ENCODE measurements at regions not wholly inside any gene's neighbourhood (a gene's known extent, or its start where the extent isn't known, plus 50 kb on each side); places are given as distances from the start of the nearest gene placed in this dataset.

GRCh38 chr7:15015545-15016314, 113.2 kb upstream of the DGKB start:
- peak overlapping the region; percentile 53 for H3K4me3 Mint-ChIP-seq (ENCODE audit: unreplicated experiment)
- peak; percentile 55 to 83 for DNase-seq
- no peaks in the 10 kb centered on the region for H3K4me1 ChIP-seq
- H3K9me3 Mint-ChIP-seq (ENCODE audit: unreplicated experiment): no peaks in the 10 kb centered on the region
- H3K9me3 ChIP-seq: no peaks in the 10 kb centered on the region
- intact Hi-C loops (cut with micrococcal nuclease; ENCODE audit: unreplicated experiment): loop anchor here (1.0 to 5.0 kb wide), 6 partner anchors 8 to 298 kb away; no protein-coding TSS in a partner anchor
- H3K27ac Mint-ChIP-seq (ENCODE audit: unreplicated experiment): no peak overlapping the region
- ChIA-PET POLR2A (no interaction called here), CTCF (interaction anchor here (0.6 to 1.9 kb wide), 16 partner anchors 8 to 318 kb away, joined by 3 to 33 read pairs (median 4); no protein-coding TSS in a partner anchor)
- H3K27me3 Mint-ChIP-seq (ENCODE audit: insufficient read depth, unreplicated experiment): no peaks in the 10 kb centered on the region
- no TSS peak for BruUV-seq (replicated peaks)
- H3K36me3 ChIP-seq (ENCODE audit: control insufficient read depth, insufficient read depth, low read length): no peaks in the 10 kb centered on the region
- peak overlapping the region; percentile 16; the same call in 1 of the 2 replicates for H3K4me3 ChIP-seq (ENCODE audit: low read depth, low read length)
- TF ChIP-seq CTCF (IDR thresholded peaks at IDR 0.05; ENCODE audit: insufficient read depth in 1 of 2, low read depth in 1 of 2, low read length in 1 of 2, severe bottlenecking in 1 of 2, unreplicated experiment in 1 of 2): peak; percentile 65 to 73
- H3K27me3 ChIP-seq (replicated peaks; ENCODE audit: control insufficient read depth, insufficient read depth, low read length): no peaks in the 10 kb centered on the region
- H3K36me3 Mint-ChIP-seq (ENCODE audit: insufficient read depth, unreplicated experiment): no peaks in the 10 kb centered on the region
- H3K4me1 Mint-ChIP-seq (ENCODE audit: low read depth, unreplicated experiment): no peaks in the 10 kb centered on the region

DNA sequence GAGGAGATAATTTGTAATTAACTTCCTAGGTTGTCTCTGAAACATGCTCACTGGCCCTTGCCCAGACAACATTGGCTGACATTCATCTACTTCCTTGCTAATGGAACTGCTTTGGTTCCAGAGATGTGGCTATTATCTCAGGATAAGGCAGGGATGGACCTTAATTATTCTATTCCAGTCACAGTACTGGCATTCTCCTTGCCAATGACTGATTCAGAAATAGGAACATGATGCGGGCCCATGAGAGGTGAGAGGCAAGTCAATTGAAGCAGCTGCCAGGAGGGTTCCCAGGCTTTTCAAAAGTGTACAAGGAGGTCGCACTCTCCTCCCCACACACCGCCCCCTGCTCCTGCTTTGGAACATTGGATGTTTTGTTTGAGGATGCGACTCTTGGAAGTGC, 109.6 kb upstream of the DGKB start:
- DNase-seq: no peak
- Mint-ChIP-seq H3K27ac (ENCODE audit: unreplicated experiment) (no peak overlapping the region), H3K4me3 (ENCODE audit: unreplicated experiment) (no peak overlapping the region), H3K36me3 (ENCODE audit: insufficient read depth, unreplicated experiment) (no peaks in the 10 kb centered on the region), H3K27me3 (ENCODE audit: insufficient read depth, unreplicated experiment) (no peaks in the 10 kb centered on the region), H3K4me1 (ENCODE audit: low read depth, unreplicated experiment) (no peaks in the 10 kb centered on the region), H3K9me3 (ENCODE audit: unreplicated experiment) (no peaks in the 10 kb centered on the region)
- Histone ChIP-seq H3K27me3 (replicated peaks; ENCODE audit: control insufficient read depth, insufficient read depth, low read length) (no peaks in the 10 kb centered on the region), H3K36me3 (ENCODE audit: control insufficient read depth, insufficient read depth, low read length) (no peaks in the 10 kb centered on the region), H3K9me3 (no peaks in the 10 kb centered on the region), H3K4me1 (no peaks in the 10 kb centered on the region), H3K4me3 (ENCODE audit: low read depth, low read length) (no peak overlapping the region)
- no TSS peak for BruUV-seq (replicated peaks)
- no peak for TF ChIP-seq CTCF (IDR thresholded peaks at IDR 0.05; ENCODE audit: insufficient read depth in 1 of 2, low read depth in 1 of 2, low read length in 1 of 2, severe bottlenecking in 1 of 2, unreplicated experiment in 1 of 2)
- POLR2A ChIA-PET: no interaction called here
- intact Hi-C loops (cut with micrococcal nuclease; ENCODE audit: unreplicated experiment): no loop called here
- CTCF ChIA-PET: no interaction called here

- Mint-ChIP-seq H3K4me1 (ENCODE audit: low read depth, unreplicated experiment) (no peaks in the 10 kb centered on the region), H3K27me3 (ENCODE audit: insufficient read depth, unreplicated experiment) (no peaks in the 10 kb centered on the region), H3K27ac (ENCODE audit: unreplicated experiment) (no peak overlapping the region), H3K36me3 (ENCODE audit: insufficient read depth, unreplicated experiment) (no peaks in the 10 kb centered on the region), H3K4me3 (ENCODE audit: unreplicated experiment) (no peak overlapping the region), H3K9me3 (ENCODE audit: unreplicated experiment) (no peaks in the 10 kb centered on the region)
- ChIA-PET CTCF (no interaction called here), POLR2A (no interaction called here)
- no peaks in the 10 kb centered on the region for H3K27me3 ChIP-seq (replicated peaks; ENCODE audit: control insufficient read depth, insufficient read depth, low read length)
- H3K36me3 ChIP-seq (ENCODE audit: control insufficient read depth, insufficient read depth, low read length): no peaks in the 10 kb centered on the region
- no peak for DNase-seq
- intact Hi-C loops (cut with micrococcal nuclease; ENCODE audit: unreplicated experiment): no loop called here
- TF ChIP-seq CTCF (IDR thresholded peaks at IDR 0.05; ENCODE audit: insufficient read depth in 1 of 2, low read depth in 1 of 2, low read length in 1 of 2, severe bottlenecking in 1 of 2, unreplicated experiment in 1 of 2): no peak
- H3K4me1 ChIP-seq: no peaks in the 10 kb centered on the region
- no peaks in the 10 kb centered on the region for H3K9me3 ChIP-seq
- no peak overlapping the region for H3K4me3 ChIP-seq (ENCODE audit: low read depth, low read length)
- no TSS peak for BruUV-seq (replicated peaks)
Observed at GRCh38 chr7:15011289-15011688, 108.7 kb upstream of the DGKB start.

Data from Caco-2 (cell line).